Trophoblast cell (in vitro differentiated cells and primary cell): ENCODE measurements at regions not wholly inside any gene's neighbourhood (a gene's known extent, or its start where the extent isn't known, plus 50 kb on each side); places are given as distances from the start of the nearest gene placed in this dataset.
"Not testable (repeated sequence)": the region's sequence is repeated elsewhere in the genome, so short reads cannot be mapped to it uniquely, and the experiment has no call there.

Experiments used
- DNase-seq, 2 donors: peaks; one replicate each; pipeline ENCODE4 v3.0.0-alpha.2; 2016
- H2AFZ ChIP-seq: 2 replicates; pipeline ENCODE4 v1.6.1; 2013; ENCODE audit warnings: low read length, moderate library complexity, mild to moderate bottlenecking; ENCODE audit not compliant: insufficient read depth, poor library complexity
- H2AK5ac ChIP-seq: 2 replicates; pipeline ENCODE4 v1.6.1; 2013; ENCODE audit warnings: mild to moderate bottlenecking, low read length
- H2BK120ac ChIP-seq: 2 replicates; pipeline ENCODE4 v1.6.1; 2013; ENCODE audit warnings: low read length, mild to moderate bottlenecking, moderate library complexity; ENCODE audit not compliant: insufficient read depth, poor library complexity
- H2BK12ac ChIP-seq: 2 replicates; pipeline ENCODE4 v1.6.1; 2013; ENCODE audit warnings: mild to moderate bottlenecking, low read length, moderate library complexity
- H2BK5ac ChIP-seq: 2 replicates; pipeline ENCODE4 v1.6.1; 2013; ENCODE audit warnings: low read length, low read depth, moderate library complexity, mild to moderate bottlenecking; ENCODE audit not compliant: poor library complexity
- H3K14ac ChIP-seq: 2 replicates; pipeline ENCODE4 v1.6.1; 2013; ENCODE audit warnings: mild to moderate bottlenecking, low read length
- H3K18ac ChIP-seq: 2 replicates; pipeline ENCODE4 v1.6.1; 2013; ENCODE audit warnings: mild to moderate bottlenecking, low read length
- H3K23ac ChIP-seq: 2 replicates; pipeline ENCODE4 v1.6.1; 2013; ENCODE audit warnings: low read length
- H3K27ac ChIP-seq: 2 replicates; pipeline ENCODE4 v1.5.1; 2013; ENCODE audit warnings: low read depth, mild to moderate bottlenecking, inconsistent platforms, low read length, moderate library complexity
- H3K27me3 ChIP-seq: 2 replicates; pipeline ENCODE4 v1.6.1; 2013; ENCODE audit warnings: inconsistent platforms, mild to moderate bottlenecking, low read length, moderate library complexity; ENCODE audit not compliant: insufficient read depth
- H3K36me3 ChIP-seq, 2 experiments: 1 replicate in 1 of 2; 2 replicates in 1 of 2; pipeline ENCODE4 v1.6.1; 2013; ENCODE audit warnings: low read length in 2 of 2, mild to moderate bottlenecking in 2 of 2, moderate library complexity in 1 of 2; ENCODE audit not compliant: insufficient read depth in 2 of 2, control insufficient read depth in 1 of 2
- H3K4ac ChIP-seq: 2 replicates; pipeline ENCODE4 v1.6.1; 2013; ENCODE audit warnings: low read depth, mild to moderate bottlenecking, low read length, moderate library complexity
- H3K4me1 ChIP-seq, 2 experiments: 1 replicate in 1 of 2; 2 replicates in 1 of 2; pipeline ENCODE4 v1.6.1; 2013; ENCODE audit warnings: low read length in 2 of 2, mild to moderate bottlenecking in 2 of 2, moderate library complexity in 1 of 2; ENCODE audit not compliant: insufficient read depth in 2 of 2, control insufficient read depth in 1 of 2
- H3K4me2 ChIP-seq: 2 replicates; pipeline ENCODE4 v1.6.1; 2013; ENCODE audit warnings: inconsistent platforms, mild to moderate bottlenecking, low read length, moderate library complexity
- H3K4me3 ChIP-seq: 2 replicates; pipeline ENCODE4 v1.5.1; 2013; ENCODE audit warnings: mild to moderate bottlenecking, low read depth, low read length, inconsistent platforms
- H3K79me1 ChIP-seq: one replicate; pipeline ENCODE4 v1.6.1; 2013; ENCODE audit warnings: low read length
- H3K79me2 ChIP-seq: 2 replicates; pipeline ENCODE4 v1.6.1; 2013; ENCODE audit warnings: low read length, mild to moderate bottlenecking; ENCODE audit not compliant: control insufficient read depth, insufficient read depth, poor library complexity
- H3K9ac ChIP-seq: 2 replicates; pipeline ENCODE4 v1.6.1; 2013; ENCODE audit warnings: mild to moderate bottlenecking, low read length
- H3K9me3 ChIP-seq: 2 replicates; pipeline ENCODE4 v1.6.1; 2013; ENCODE audit warnings: low read depth, mild to moderate bottlenecking, control low read depth, inconsistent platforms, low read length; ENCODE audit not compliant: insufficient read depth
- H4K12ac ChIP-seq: 2 replicates; pipeline ENCODE4 v1.6.1; 2013; ENCODE audit warnings: low read depth, mild to moderate bottlenecking, low read length, moderate library complexity
- H4K8ac ChIP-seq: 2 replicates; pipeline ENCODE4 v1.6.1; 2013; ENCODE audit warnings: low read depth, mild to moderate bottlenecking, low read length, moderate library complexity
- H4K91ac ChIP-seq: one replicate; pipeline ENCODE4 v1.6.1; 2013; ENCODE audit warnings: low read depth, mild to moderate bottlenecking, low read length, moderate library complexity
- WGBS: extraction: QIAGEN DNeasy Blood & Tissue Kit; methylation state at CpG from one replicate; pipeline ENCODE4 v1.1.7; 2013; ENCODE audit warnings: missing lambda C conversion rate; ENCODE audit not compliant: insufficient read length, insufficient coverage; ENCODE audit errors: extremely low coverage; 5-methylcytosine and 5-hydroxymethylcytosine counted together

DNA sequence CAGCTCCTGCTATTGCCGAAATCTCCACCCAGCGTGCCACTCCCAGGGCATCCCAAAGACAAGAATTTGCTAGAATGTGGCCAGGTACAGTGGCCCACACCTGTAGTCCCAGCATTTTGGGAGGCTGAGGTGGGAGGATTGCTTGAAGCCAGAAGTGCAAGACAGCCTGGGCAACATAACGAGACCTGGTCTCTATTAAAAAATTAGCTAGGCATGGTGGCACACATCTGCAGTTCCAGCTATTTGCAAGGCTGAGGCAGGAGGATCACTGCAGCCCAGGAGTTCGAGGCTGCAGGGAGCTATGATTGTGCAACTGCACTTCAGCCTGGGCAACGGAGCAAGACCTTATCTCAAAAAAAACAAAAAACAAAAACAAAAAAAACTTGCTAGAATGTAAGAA, 73.3 kb upstream of the LYZL2 start:
- Histone ChIP-seq H3K36me3 (no peaks in the 10 kb centered on the region), H3K18ac (no peak overlapping the region)

DNA sequence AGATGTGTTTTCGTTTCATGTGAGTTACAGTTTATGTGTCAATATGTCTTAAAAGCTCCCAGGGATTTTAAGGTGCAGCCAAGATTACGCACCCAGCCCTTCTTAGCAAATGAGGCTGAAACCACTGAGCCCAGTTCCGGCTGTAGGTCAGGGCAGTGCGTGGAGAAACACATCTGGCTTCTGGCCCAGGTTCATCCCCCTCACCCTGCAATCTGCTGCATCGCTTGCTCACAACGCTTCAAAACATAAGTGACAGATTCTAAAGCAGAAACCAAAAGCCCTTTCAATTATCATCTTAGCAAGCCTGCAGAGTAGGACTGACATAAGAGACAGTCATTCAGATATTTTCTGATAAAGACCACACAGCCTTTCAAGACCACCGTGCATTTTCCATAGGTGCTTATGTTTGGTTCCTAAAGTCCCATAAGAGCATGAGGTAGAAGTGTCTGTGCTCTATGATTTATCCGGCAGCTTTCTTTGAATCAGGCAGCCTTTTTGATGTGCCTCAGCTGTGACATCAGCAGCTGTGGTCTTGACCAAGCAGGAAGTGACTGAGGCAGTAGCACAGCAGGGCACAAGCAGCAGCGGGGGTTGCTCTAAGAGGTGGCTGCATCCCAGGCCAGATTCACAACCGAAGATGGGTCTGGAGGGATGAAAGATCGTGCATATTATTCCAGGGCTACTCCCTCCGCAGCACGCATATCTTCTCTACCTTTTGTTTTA, 72.1 kb upstream of the LYZL2 start:
- Histone ChIP-seq H4K12ac (no peak overlapping the region), H2BK120ac (no peak overlapping the region), H3K4me2 (no peak overlapping the region), H3K79me1 (no peaks in the 10 kb centered on the region), H2BK5ac (no peak overlapping the region), H2AK5ac (no peak overlapping the region), H4K8ac (no peak overlapping the region), H3K14ac (no peak overlapping the region), H2BK12ac (no peak overlapping the region), H3K27ac (no peak overlapping the region), H3K4me3 (no peak overlapping the region), H3K27me3 (no peaks in the 10 kb centered on the region), H3K23ac (no peak overlapping the region), H3K9me3 (peaks cover 4% of the 10 kb centered on the region), H3K4me1 (no peaks in the 10 kb centered on the region), H3K36me3 (no peaks in the 10 kb centered on the region), H3K4ac (no peak overlapping the region), H3K18ac (no peak overlapping the region), H4K91ac (no peak overlapping the region), H3K79me2 (no peaks in the 10 kb centered on the region), H3K9ac (no peak overlapping the region), H2AFZ (no peak overlapping the region)
- no CpG with 5 or more reads among the region's 13 CpGs for WGBS
- no peak for DNase-seq

More for the DNA sequence above, 73.3 kb upstream of the LYZL2 start:
- H3K14ac ChIP-seq: no peak overlapping the region
- H4K91ac ChIP-seq: no peak overlapping the region
- H2BK12ac ChIP-seq: no peak overlapping the region
- H3K9me3 ChIP-seq: peaks cover 4% of the 10 kb centered on the region
- no peak overlapping the region for H3K4me2 ChIP-seq
- H3K27ac ChIP-seq: no peak overlapping the region
- H2AK5ac ChIP-seq: no peak overlapping the region
- no peaks in the 10 kb centered on the region for H3K4me1 ChIP-seq
- no peak overlapping the region for H2AFZ ChIP-seq
- no peak overlapping the region for H3K23ac ChIP-seq
- no peaks in the 10 kb centered on the region for H3K79me1 ChIP-seq
- H3K79me2 ChIP-seq: no peaks in the 10 kb centered on the region
- H3K9ac ChIP-seq: no peak overlapping the region
- H2BK5ac ChIP-seq: no peak overlapping the region
- no peak overlapping the region for H3K4ac ChIP-seq
- no peaks in the 10 kb centered on the region for H3K27me3 ChIP-seq
- H4K8ac ChIP-seq: no peak overlapping the region
- WGBS: no CpG with 5 or more reads among the region's 5 CpGs
- no peak overlapping the region for H2BK120ac ChIP-seq
- no peak overlapping the region for H4K12ac ChIP-seq
- H3K4me3 ChIP-seq: peak overlapping the region; percentile 1
- no peak for DNase-seq

DNA sequence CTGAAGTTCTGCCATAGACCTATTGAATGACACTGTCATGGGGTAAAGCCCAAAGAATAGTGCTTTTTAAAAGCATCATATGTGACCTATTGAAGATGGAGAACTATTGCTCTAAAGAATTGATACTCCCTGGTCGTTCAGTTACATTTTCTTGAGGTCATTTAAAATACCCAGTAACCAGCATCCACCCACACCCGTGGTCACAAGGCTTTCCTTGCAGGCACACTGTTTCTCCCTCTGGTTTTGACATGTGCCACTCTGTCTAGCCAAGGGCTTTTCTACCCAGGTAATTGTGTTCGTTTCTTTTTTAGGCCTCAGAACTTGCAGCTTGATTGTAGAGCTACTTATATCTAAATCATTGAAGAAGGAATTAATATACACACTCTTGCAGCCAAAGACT, 68.3 kb upstream of the LYZL2 start:
- Histone ChIP-seq H3K4me2 (no peak overlapping the region), H4K8ac (no peak overlapping the region), H3K14ac (no peak overlapping the region), H2AFZ (no peak overlapping the region), H3K23ac (no peak overlapping the region), H3K18ac (no peak overlapping the region), H4K91ac (no peak overlapping the region), H3K79me1 (no peaks in the 10 kb centered on the region), H3K9ac (no peak overlapping the region), H3K4me1 (peaks cover 3 to 6% of the 10 kb centered on the region in 2 experiments), H2BK12ac (no peak overlapping the region), H3K4ac (no peak overlapping the region), H2AK5ac (no peak overlapping the region), H3K36me3 (no peaks in the 10 kb centered on the region), H4K12ac (no peak overlapping the region), H3K4me3 (no peak overlapping the region), H2BK5ac (no peak overlapping the region), H3K9me3 (peaks cover 2% of the 10 kb centered on the region), H3K27ac (no peak overlapping the region), H3K27me3 (no peaks in the 10 kb centered on the region), H2BK120ac (no peak overlapping the region), H3K79me2 (no peaks in the 10 kb centered on the region)
- no CpG with 5 or more reads among the region's 3 CpGs for WGBS
- no peak for DNase-seq

GRCh38 chr10:30697221-30697620, 67.7 kb upstream of the LYZL2 start:
- DNase-seq, H4K8ac ChIP-seq, H3K79me1 ChIP-seq, H3K4me1 ChIP-seq, H3K23ac ChIP-seq, H3K4me3 ChIP-seq, H3K9me3 ChIP-seq, H2BK120ac ChIP-seq, H4K91ac ChIP-seq, H3K36me3 ChIP-seq, H2AFZ ChIP-seq, H2BK12ac ChIP-seq, H3K4me2 ChIP-seq, H3K27ac ChIP-seq, H3K18ac ChIP-seq, H4K12ac ChIP-seq, H3K79me2 ChIP-seq, H3K27me3 ChIP-seq, H3K9ac ChIP-seq, H3K14ac ChIP-seq, H3K4ac ChIP-seq, H2BK5ac ChIP-seq, H2AK5ac ChIP-seq: not testable (repeated sequence)
- WGBS: no CpG with 5 or more reads among the region's 17 CpGs
